Esophagus squamous epithelium (tissue), 4 donors: ENCODE measurements at regions not wholly inside any gene's neighbourhood (a gene's known extent, or its start where the extent isn't known, plus 50 kb on each side); places are given as distances from the start of the nearest gene placed in this dataset.

Experiments used
- POLR2A ChIP-seq, 4 donors: fragments of 450-650 bp; IDR thresholded peaks; one replicate each; pipeline ENCODE4 v1.6.1; 2017; ENCODE audit warnings: antibody characterized with exemption in 4 of 4, mild to moderate bottlenecking in 4 of 4, moderate library complexity in 3 of 4
- TF ChIP-seq, protein P1 (sequence below), 6 experiments: fragments of 450-650 bp in 4 of 6; fragments of 200-600 bp in 2 of 6; sonication (generic) in 2 of 6; IDR thresholded peaks; one replicate each; pipeline ENCODE4 v1.5.1; 2016 to 2019; ENCODE audit warnings: antibody characterized with exemption in 6 of 6, mild to moderate bottlenecking in 4 of 6, moderate library complexity in 4 of 6

DNA sequence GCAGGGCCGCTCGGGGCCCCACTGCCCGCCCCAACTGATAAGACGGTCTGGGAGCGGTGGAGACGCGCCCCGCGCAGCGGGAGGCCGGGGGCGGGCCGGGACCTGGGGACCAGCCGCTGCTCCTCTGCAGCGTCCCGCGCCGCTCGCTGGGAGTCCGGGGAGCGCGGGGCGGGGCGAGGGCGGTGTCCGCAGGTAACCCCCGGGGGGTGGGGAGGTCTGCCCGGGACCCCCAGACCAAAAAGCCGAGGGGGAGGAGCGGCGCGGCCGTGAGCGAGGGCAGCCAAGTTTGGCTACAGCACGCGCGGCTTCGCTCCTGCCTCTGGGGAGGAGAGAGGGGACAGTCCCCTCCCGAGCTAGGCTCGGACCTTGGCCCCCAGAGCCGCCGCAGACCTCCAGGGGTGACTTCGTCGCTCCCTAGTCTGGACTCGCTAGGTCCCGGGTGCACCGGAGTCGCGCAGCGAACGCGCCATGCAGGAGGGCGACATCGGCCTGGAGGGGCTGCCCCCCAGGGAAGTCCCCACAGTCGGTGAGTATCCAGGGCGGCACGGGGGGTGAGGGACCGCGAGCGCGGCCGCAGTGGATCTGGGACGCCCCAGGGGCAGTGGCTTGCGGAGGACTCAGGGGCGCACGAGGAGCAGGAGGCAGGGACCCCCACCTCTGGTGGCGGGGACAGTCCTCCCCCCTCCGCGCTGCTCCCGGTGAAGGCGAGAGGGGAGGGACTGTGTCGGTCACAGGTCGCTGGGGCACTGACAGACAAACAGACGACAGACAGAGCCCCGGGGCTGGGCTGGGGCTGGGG lies 92.3 kb upstream of the ANO1 start:
- TF ChIP-seq, protein P1, sequence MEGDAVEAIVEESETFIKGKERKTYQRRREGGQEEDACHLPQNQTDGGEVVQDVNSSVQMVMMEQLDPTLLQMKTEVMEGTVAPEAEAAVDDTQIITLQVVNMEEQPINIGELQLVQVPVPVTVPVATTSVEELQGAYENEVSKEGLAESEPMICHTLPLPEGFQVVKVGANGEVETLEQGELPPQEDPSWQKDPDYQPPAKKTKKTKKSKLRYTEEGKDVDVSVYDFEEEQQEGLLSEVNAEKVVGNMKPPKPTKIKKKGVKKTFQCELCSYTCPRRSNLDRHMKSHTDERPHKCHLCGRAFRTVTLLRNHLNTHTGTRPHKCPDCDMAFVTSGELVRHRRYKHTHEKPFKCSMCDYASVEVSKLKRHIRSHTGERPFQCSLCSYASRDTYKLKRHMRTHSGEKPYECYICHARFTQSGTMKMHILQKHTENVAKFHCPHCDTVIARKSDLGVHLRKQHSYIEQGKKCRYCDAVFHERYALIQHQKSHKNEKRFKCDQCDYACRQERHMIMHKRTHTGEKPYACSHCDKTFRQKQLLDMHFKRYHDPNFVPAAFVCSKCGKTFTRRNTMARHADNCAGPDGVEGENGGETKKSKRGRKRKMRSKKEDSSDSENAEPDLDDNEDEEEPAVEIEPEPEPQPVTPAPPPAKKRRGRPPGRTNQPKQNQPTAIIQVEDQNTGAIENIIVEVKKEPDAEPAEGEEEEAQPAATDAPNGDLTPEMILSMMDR (IDR thresholded peaks at IDR 0.05), result no peak
- TF ChIP-seq POLR2A (IDR thresholded peaks at IDR 0.05), result no peak
